ENCODE measurements at regions not wholly inside any gene's neighbourhood (a gene's known extent, or its start where the extent isn't known, plus 50 kb on each side); places are given as distances from the start of the nearest gene placed in this dataset.

- no peak overlapping the region for H3K9ac ChIP-seq (ENCODE audit: low read length)
- ChIA-PET RAD21 (ENCODE audit: low non-redundant PET in 1 of 2, low total read pairs in 2 of 2, uncharacterized antibody in 2 of 2, unreplicated experiment in 2 of 2) (no interaction called here), CTCF (no interaction called here), POLR2A (no interaction called here)
- no peaks in the 10 kb centered on the region for H3K79me2 ChIP-seq (ENCODE audit: insufficient read depth, low read length)
- H3K27me3 ChIP-seq (ENCODE audit: insufficient read depth, low read length): peaks cover 29% of the 10 kb centered on the region
- H3K4me3 ChIP-seq (replicated peaks in 1 of 2; ENCODE audit: low read depth in 1 of 2, low read length in 2 of 2): no peak overlapping the region
- no peak for ATAC-seq
- TF ChIP-seq ATF3 (IDR thresholded peaks at IDR 0.05): no peak
- TF ChIP-seq TCF7L2 (IDR thresholded peaks at IDR 0.05; ENCODE audit: borderline replicate concordance, extremely low read depth, insufficient read depth, insufficient read length): no peak
- no peak for TF ChIP-seq YY1 (IDR thresholded peaks at IDR 0.05; ENCODE audit: extremely low read depth, insufficient replicate concordance, low read depth, low read length)
- no peak for TF ChIP-seq EZH2 (IDR thresholded peaks at IDR 0.05)
- TF ChIP-seq RAD21 (IDR thresholded peaks at IDR 0.05; ENCODE audit: low read depth): no peak
- no peak for TF ChIP-seq ZBTB33 (IDR thresholded peaks at IDR 0.05; ENCODE audit: extremely low read depth, insufficient replicate concordance, low read length)
- TF ChIP-seq EGR1 (IDR thresholded peaks at IDR 0.05; ENCODE audit: low read depth): no peak
- no peak for TF ChIP-seq POLR2AphosphoS5 (IDR thresholded peaks at IDR 0.05; ENCODE audit: low read depth, low read length)
- TF ChIP-seq CBX3 (IDR thresholded peaks at IDR 0.05; ENCODE audit: low read depth): no peak
- no peak for TF ChIP-seq FOSL1 (IDR thresholded peaks at IDR 0.05; ENCODE audit: low read depth)
- TF ChIP-seq SRF (IDR thresholded peaks at IDR 0.05; ENCODE audit: low read depth): no peak
- no peak for TF ChIP-seq ELF1 (IDR thresholded peaks at IDR 0.05; ENCODE audit: borderline replicate concordance, low read depth)
- no peak for TF ChIP-seq CEBPB (IDR thresholded peaks at IDR 0.05; ENCODE audit: low read depth)
- no peak for TF ChIP-seq EZH2phosphoT487 (IDR thresholded peaks at IDR 0.05; ENCODE audit: borderline replicate concordance)
- no peak for TF ChIP-seq POLR2A (IDR thresholded peaks at IDR 0.05; ENCODE audit: borderline replicate concordance, extremely low read depth, insufficient read depth, insufficient read length)
- TF ChIP-seq ZNF274 (IDR thresholded peaks at IDR 0.05; ENCODE audit: low read depth, low read length): no peak
- no peak for TF ChIP-seq SP1 (IDR thresholded peaks at IDR 0.05; ENCODE audit: low read depth)
- TF ChIP-seq REST (IDR thresholded peaks at IDR 0.05; ENCODE audit: low read depth): no peak
- no peak for TF ChIP-seq CTCF (IDR thresholded peaks at IDR 0.05 in 2 of 3, conservative IDR thresholded peaks at IDR 0.05 in 1 of 3; ENCODE audit: borderline replicate concordance in 1 of 3, insufficient read depth in 1 of 3, low read depth in 2 of 3, low read length in 2 of 3)
- H2AFZ ChIP-seq (ENCODE audit: low read depth, low read length, poor library complexity, severe bottlenecking): no peak overlapping the region
- no peak overlapping the region for H3K27ac ChIP-seq (ENCODE audit: low read depth, low read length)
- no peaks in the 10 kb centered on the region for H3K9me3 ChIP-seq (ENCODE audit: control insufficient read depth in 1 of 2, insufficient read depth in 1 of 2, low read depth in 1 of 2, low read length in 2 of 2)
- no peak for DNase-seq (ENCODE audit: low read depth, low spot score)
- H3K36me3 ChIP-seq (ENCODE audit: control insufficient read depth in 1 of 2, insufficient read depth in 2 of 2, low read length in 2 of 2): no peaks in the 10 kb centered on the region
- no peaks in the 10 kb centered on the region for H3K4me1 ChIP-seq (ENCODE audit: control insufficient read depth in 1 of 2, insufficient read depth in 2 of 2, low read length in 2 of 2)
- H3K9me2 ChIP-seq (ENCODE audit: insufficient read depth): no peaks in the 10 kb centered on the region
- intact Hi-C loops (cut with micrococcal nuclease): no loop called here
- no peak overlapping the region for H3K4me2 ChIP-seq (ENCODE audit: low read length)
- BruUV-seq (replicated peaks): no TSS peak
- H4K20me1 ChIP-seq (ENCODE audit: insufficient read depth): no peaks in the 10 kb centered on the region
Observed at GRCh38 chr7:32395168-32395567, 95.0 kb downstream of the LSM5 start.

All from HCT116 (cell line).